MCF 10A (cell line): ENCODE measurements at regions not wholly inside any gene's neighbourhood (a gene's known extent, or its start where the extent isn't known, plus 50 kb on each side); places are given as distances from the start of the nearest gene placed in this dataset.

Experiments
- BruUV-seq: library from RNA; stranded (reverse); fragments of 400-500 nt; replicated peaks from 2 replicates; lab custom pipeline; 2021; lab: Mats Ljungman, UMichigan
- CTCF ChIA-PET: fragments of 300-600 bp; sonication (Branson Sonifier 250); formaldehyde crosslinking; extraction: SDS; loops from one replicate; lab custom pipeline; 2021; ENCODE audit warnings: antibody characterized with exemption, inconsistent platforms; lab: Yijun Ruan, JAX
- POLR2A ChIA-PET: fragments of 300-600, 350-650 bp; sonication (Branson Sonifier 250); formaldehyde crosslinking; extraction: SDS; loops from one replicate; lab custom pipeline; 2020; ENCODE audit warnings: antibody characterized with exemption, inconsistent platforms; lab: Yijun Ruan, JAX
- DNase-seq: peaks from one replicate; pipeline ENCODE4 v3.0.0-alpha.2; 2018; ENCODE audit not compliant: unreplicated experiment
- H3K27ac Mint-ChIP-seq: one replicate; pipeline ENCODE4 v1.8.0; 2022; ENCODE audit warnings: mild to moderate bottlenecking, low read depth, mixed read lengths; ENCODE audit not compliant: unreplicated experiment
- H3K27me3 Mint-ChIP-seq: one replicate; pipeline ENCODE4 v1.8.0; 2022; ENCODE audit warnings: mixed read lengths; ENCODE audit not compliant: insufficient read depth, unreplicated experiment
- H3K36me3 Mint-ChIP-seq: one replicate; pipeline ENCODE4 v1.8.0; 2022; ENCODE audit warnings: mild to moderate bottlenecking, moderate library complexity, mixed read lengths; ENCODE audit not compliant: insufficient read depth, unreplicated experiment
- H3K4me1 Mint-ChIP-seq: one replicate; pipeline ENCODE4 v1.8.0; 2022; ENCODE audit warnings: mixed read lengths; ENCODE audit not compliant: insufficient read depth, unreplicated experiment
- H3K4me3 Mint-ChIP-seq: one replicate; pipeline ENCODE4 v1.8.0; 2022; ENCODE audit warnings: mild to moderate bottlenecking, moderate library complexity, mixed read lengths; ENCODE audit not compliant: unreplicated experiment
- H3K9me3 Mint-ChIP-seq: one replicate; pipeline ENCODE4 v1.8.0; 2022; ENCODE audit warnings: mixed read lengths; ENCODE audit not compliant: unreplicated experiment
- CTCF ChIP-seq: fragments of 200-600 bp; IDR thresholded peaks from one replicate; pipeline ENCODE4 v1.8.0; 2022; ENCODE audit warnings: antibody characterized with exemption, mild to moderate bottlenecking; ENCODE audit not compliant: unreplicated experiment
- intact Hi-C: fragments of 100-400 bp; cut with micrococcal nuclease; formaldehyde crosslinking; loops from 2 replicates; pipeline ENCODE4 v1.14.1; 2022

GRCh38 chrX:94454606-94455005 lies 780.6 kb downstream of the FAM133A start:
- TF ChIP-seq CTCF: no peak
- intact Hi-C loops: no loop called here
- Mint-ChIP-seq H3K36me3 (no peaks in the 10 kb centered on the region), H3K4me1 (no peaks in the 10 kb centered on the region), H3K9me3 (no peaks in the 10 kb centered on the region), H3K27me3 (peaks cover 23% of the 10 kb centered on the region), H3K4me3 (no peak overlapping the region), H3K27ac (no peak overlapping the region)
- ChIA-PET CTCF (no interaction called here), POLR2A (no interaction called here)
- DNase-seq: no peak
- no TSS peak for BruUV-seq

- Mint-ChIP-seq H3K9me3 (no peaks in the 10 kb centered on the region), H3K27ac (no peak overlapping the region), H3K4me3 (no peak overlapping the region), H3K27me3 (peaks cover 23% of the 10 kb centered on the region), H3K36me3 (no peaks in the 10 kb centered on the region), H3K4me1 (no peaks in the 10 kb centered on the region)
- TF ChIP-seq CTCF: no peak
- no TSS peak for BruUV-seq
- CTCF ChIA-PET: interaction anchor here (0.7 kb wide), 1 partner anchor 10 kb away, joined by 3 read pairs; no protein-coding TSS in a partner anchor
- POLR2A ChIA-PET: no interaction called here
- intact Hi-C loops: no loop called here
- no peak for DNase-seq
Measured at GRCh38 chrX:94455782-94456181, 781.8 kb downstream of the FAM133A start.

- Mint-ChIP-seq H3K4me1 (no peaks in the 10 kb centered on the region), H3K27me3 (no peaks in the 10 kb centered on the region), H3K4me3 (no peak overlapping the region), H3K9me3 (no peaks in the 10 kb centered on the region), H3K36me3 (no peaks in the 10 kb centered on the region), H3K27ac (no peak overlapping the region)
- POLR2A ChIA-PET: no interaction called here
- BruUV-seq: no TSS peak
- no peak for DNase-seq
- intact Hi-C loops: no loop called here
- CTCF ChIA-PET: no interaction called here
- no peak for TF ChIP-seq CTCF
Measured at GRCh38 chrX:94492541-94492940, 818.5 kb downstream of the FAM133A start.

- ChIA-PET CTCF (no interaction called here), POLR2A (no interaction called here)
- H3K4me1 Mint-ChIP-seq: no peaks in the 10 kb centered on the region
- intact Hi-C loops: no loop called here
- no peak for DNase-seq
- no peak for TF ChIP-seq CTCF
- no peak overlapping the region for H3K27ac Mint-ChIP-seq
- H3K4me3 Mint-ChIP-seq: no peak overlapping the region
- H3K27me3 Mint-ChIP-seq: no peaks in the 10 kb centered on the region
- no TSS peak for BruUV-seq
- H3K36me3 Mint-ChIP-seq: no peaks in the 10 kb centered on the region
- H3K9me3 Mint-ChIP-seq: no peaks in the 10 kb centered on the region
Measured at GRCh38 chrX:94493405-94493804, 819.4 kb downstream of the FAM133A start.
